ENCODE measurements at regions not wholly inside any gene's neighbourhood (a gene's known extent, or its start where the extent isn't known, plus 50 kb on each side); places are given as distances from the start of the nearest gene placed in this dataset.

DNA sequence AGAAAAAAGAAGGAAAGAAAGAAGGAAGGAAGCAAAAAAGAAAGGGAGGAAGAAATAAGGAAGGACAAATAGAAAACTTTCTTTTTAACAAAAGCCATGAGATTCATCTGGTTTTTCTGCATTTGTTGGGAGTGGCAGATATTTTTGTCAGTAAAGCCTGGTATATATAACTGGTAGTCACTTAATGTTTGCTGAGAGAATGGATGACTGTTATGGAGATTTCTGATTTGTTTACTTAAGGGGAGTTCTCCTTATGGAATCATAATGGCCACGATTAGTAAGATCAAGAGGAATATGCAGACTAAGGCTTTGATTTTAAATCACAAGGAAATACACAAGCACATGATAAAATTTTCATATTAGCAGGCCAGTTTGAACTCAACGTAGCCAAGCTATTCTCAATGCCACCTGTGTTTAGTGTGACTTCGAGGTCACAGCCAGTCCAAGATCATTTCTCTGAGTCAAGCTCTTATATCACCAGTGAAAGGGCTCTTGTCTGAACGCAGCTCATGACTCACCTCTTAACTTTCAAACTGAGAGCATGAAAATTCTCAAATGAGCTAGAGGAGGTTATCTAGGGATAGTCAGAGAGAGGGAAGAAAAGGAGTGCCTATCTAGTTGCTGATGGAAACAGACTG lies 445.1 kb upstream of the ZMIZ1 start:
- H3K9ac ChIP-seq (ENCODE audit: low read length): no peak overlapping the region
- TF ChIP-seq, protein P1, sequence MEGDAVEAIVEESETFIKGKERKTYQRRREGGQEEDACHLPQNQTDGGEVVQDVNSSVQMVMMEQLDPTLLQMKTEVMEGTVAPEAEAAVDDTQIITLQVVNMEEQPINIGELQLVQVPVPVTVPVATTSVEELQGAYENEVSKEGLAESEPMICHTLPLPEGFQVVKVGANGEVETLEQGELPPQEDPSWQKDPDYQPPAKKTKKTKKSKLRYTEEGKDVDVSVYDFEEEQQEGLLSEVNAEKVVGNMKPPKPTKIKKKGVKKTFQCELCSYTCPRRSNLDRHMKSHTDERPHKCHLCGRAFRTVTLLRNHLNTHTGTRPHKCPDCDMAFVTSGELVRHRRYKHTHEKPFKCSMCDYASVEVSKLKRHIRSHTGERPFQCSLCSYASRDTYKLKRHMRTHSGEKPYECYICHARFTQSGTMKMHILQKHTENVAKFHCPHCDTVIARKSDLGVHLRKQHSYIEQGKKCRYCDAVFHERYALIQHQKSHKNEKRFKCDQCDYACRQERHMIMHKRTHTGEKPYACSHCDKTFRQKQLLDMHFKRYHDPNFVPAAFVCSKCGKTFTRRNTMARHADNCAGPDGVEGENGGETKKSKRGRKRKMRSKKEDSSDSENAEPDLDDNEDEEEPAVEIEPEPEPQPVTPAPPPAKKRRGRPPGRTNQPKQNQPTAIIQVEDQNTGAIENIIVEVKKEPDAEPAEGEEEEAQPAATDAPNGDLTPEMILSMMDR (IDR thresholded peaks at IDR 0.05; ENCODE audit: low read length): no peak
- no peak for TF ChIP-seq EZH2 (IDR thresholded peaks at IDR 0.05; ENCODE audit: borderline replicate concordance, low read length)
- no peaks in the 10 kb centered on the region for H3K4me1 ChIP-seq (ENCODE audit: insufficient read depth, low read length, severe bottlenecking)
- H3K27ac ChIP-seq (ENCODE audit: low read depth, low read length, poor library complexity, severe bottlenecking): no peak overlapping the region
- no peaks in the 10 kb centered on the region for H3K36me3 ChIP-seq (ENCODE audit: insufficient read depth, low read length)
- H3K4me2 ChIP-seq (ENCODE audit: low read length): no peak overlapping the region
- no peaks in the 10 kb centered on the region for H3K79me2 ChIP-seq (ENCODE audit: insufficient read depth, low read length)
- no peaks in the 10 kb centered on the region for H3K9me3 ChIP-seq (ENCODE audit: low read length)
- H3K9me2 ChIP-seq (ENCODE audit: low read depth, low read length): no peaks in the 10 kb centered on the region
- no peaks in the 10 kb centered on the region for H4K20me1 ChIP-seq (ENCODE audit: insufficient read depth, low read length)
- H3K27me3 ChIP-seq (ENCODE audit: insufficient read depth, low read length): peaks cover 6% of the 10 kb centered on the region; the same call in 1 of the 2 replicates
- H3K4me3 ChIP-seq (ENCODE audit: low read depth, low read length, poor library complexity, severe bottlenecking): no peak overlapping the region
- no peaks in the 10 kb centered on the region for H3F3A ChIP-seq (ENCODE audit: insufficient read depth, low read length)
- no peak overlapping the region for H2AFZ ChIP-seq (ENCODE audit: low read length)

DNA sequence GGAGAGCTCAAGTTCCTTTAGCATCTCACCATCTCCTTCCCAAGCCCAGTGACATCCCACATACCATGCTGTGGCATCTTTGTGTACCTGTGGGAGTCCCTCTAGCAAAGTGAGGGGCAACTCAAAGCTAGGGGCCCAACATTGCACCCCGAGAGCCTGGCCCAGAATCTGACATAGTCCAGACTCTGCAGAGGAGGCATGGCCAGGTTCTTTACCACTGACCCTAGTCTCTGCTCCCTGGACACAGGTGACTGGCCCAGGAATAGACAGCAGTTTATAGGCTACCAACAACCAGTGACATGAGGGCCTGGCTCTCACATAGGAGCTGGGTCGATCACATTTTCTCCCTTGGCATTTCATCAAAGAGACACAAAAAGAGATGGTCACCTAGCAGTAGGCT lies 444.0 kb upstream of the ZMIZ1 start:
- H3K9me2 ChIP-seq (ENCODE audit: low read depth, low read length): no peaks in the 10 kb centered on the region
- no peaks in the 10 kb centered on the region for H4K20me1 ChIP-seq (ENCODE audit: insufficient read depth, low read length)
- no peaks in the 10 kb centered on the region for H3K36me3 ChIP-seq (ENCODE audit: insufficient read depth, low read length)
- H3K27me3 ChIP-seq (ENCODE audit: insufficient read depth, low read length): peaks cover 6% of the 10 kb centered on the region; the same call in 1 of the 2 replicates
- no peak overlapping the region for H3K9ac ChIP-seq (ENCODE audit: low read length)
- H2AFZ ChIP-seq (ENCODE audit: low read length): no peak overlapping the region
- no peak overlapping the region for H3K4me3 ChIP-seq (ENCODE audit: low read depth, low read length, poor library complexity, severe bottlenecking)
- no peaks in the 10 kb centered on the region for H3F3A ChIP-seq (ENCODE audit: insufficient read depth, low read length)
- no peaks in the 10 kb centered on the region for H3K9me3 ChIP-seq (ENCODE audit: low read length)
- H3K27ac ChIP-seq (ENCODE audit: low read depth, low read length, poor library complexity, severe bottlenecking): no peak overlapping the region
- H3K79me2 ChIP-seq (ENCODE audit: insufficient read depth, low read length): no peaks in the 10 kb centered on the region
- no peak for TF ChIP-seq EZH2 (IDR thresholded peaks at IDR 0.05; ENCODE audit: borderline replicate concordance, low read length)
- TF ChIP-seq, protein P1 (IDR thresholded peaks at IDR 0.05; ENCODE audit: low read length): no peak
- no peaks in the 10 kb centered on the region for H3K4me1 ChIP-seq (ENCODE audit: insufficient read depth, low read length, severe bottlenecking)
- H3K4me2 ChIP-seq (ENCODE audit: low read length): no peak overlapping the region

- Histone ChIP-seq H3F3A (ENCODE audit: insufficient read depth, low read length) (no peaks in the 10 kb centered on the region), H2AFZ (ENCODE audit: low read length) (no peak overlapping the region), H3K27me3 (ENCODE audit: insufficient read depth, low read length) (peaks cover 6% of the 10 kb centered on the region; the same call in 1 of the 2 replicates), H3K4me1 (ENCODE audit: insufficient read depth, low read length, severe bottlenecking) (no peaks in the 10 kb centered on the region), H3K9me3 (ENCODE audit: low read length) (no peaks in the 10 kb centered on the region), H3K36me3 (ENCODE audit: insufficient read depth, low read length) (no peaks in the 10 kb centered on the region), H3K9me2 (ENCODE audit: low read depth, low read length) (no peaks in the 10 kb centered on the region), H3K9ac (ENCODE audit: low read length) (no peak overlapping the region), H4K20me1 (ENCODE audit: insufficient read depth, low read length) (no peaks in the 10 kb centered on the region), H3K4me3 (ENCODE audit: low read depth, low read length, poor library complexity, severe bottlenecking) (no peak overlapping the region), H3K4me2 (ENCODE audit: low read length) (no peak overlapping the region), H3K79me2 (ENCODE audit: insufficient read depth, low read length) (no peaks in the 10 kb centered on the region), H3K27ac (ENCODE audit: low read depth, low read length, poor library complexity, severe bottlenecking) (no peak overlapping the region)
- no peak for TF ChIP-seq EZH2 (IDR thresholded peaks at IDR 0.05; ENCODE audit: borderline replicate concordance, low read length)
- TF ChIP-seq, protein P1 (IDR thresholded peaks at IDR 0.05; ENCODE audit: low read length): no peak
Measured at GRCh38 chr10:78626471-78626870, 442.3 kb upstream of the ZMIZ1 start.
